ENCODE measurements at regions not wholly inside any gene's neighbourhood (a gene's known extent, or its start where the extent isn't known, plus 50 kb on each side); places are given as distances from the start of the nearest gene placed in this dataset.

- Mint-ChIP-seq H3K27me3 (ENCODE audit: low read depth) (no peaks in the 10 kb centered on the region), H3K27ac (no peak overlapping the region), H3K9me3 (no peaks in the 10 kb centered on the region), H3K36me3 (ENCODE audit: low read depth) (no peaks in the 10 kb centered on the region), H3K4me3 (no peak overlapping the region), H3K4me1 (ENCODE audit: low read depth) (no peaks in the 10 kb centered on the region)
- DNase-seq (ENCODE audit: low spot score) = no peak
These were observed 136.3 kb downstream of the RPIA start for GRCh38 chr2:88827821-88828220.

- Mint-ChIP-seq H3K4me1 (ENCODE audit: low read depth) (no peaks in the 10 kb centered on the region), H3K27me3 (ENCODE audit: low read depth) (no peaks in the 10 kb centered on the region), H3K9me3 (no peaks in the 10 kb centered on the region), H3K27ac (no peak overlapping the region), H3K36me3 (ENCODE audit: low read depth) (no peaks in the 10 kb centered on the region), H3K4me3 (no peak overlapping the region)
- no peak for DNase-seq (ENCODE audit: low spot score)
These were observed 137.1 kb downstream of the RPIA start for GRCh38 chr2:88828397-88829137.

GRCh38 chr2:88829607-88830463 lies 138.4 kb downstream of the RPIA start:
- no peaks in the 10 kb centered on the region for H3K27me3 Mint-ChIP-seq (ENCODE audit: low read depth)
- no peak overlapping the region for H3K27ac Mint-ChIP-seq
- no peak overlapping the region for H3K4me3 Mint-ChIP-seq
- H3K4me1 Mint-ChIP-seq (ENCODE audit: low read depth) = no peaks in the 10 kb centered on the region
- H3K9me3 Mint-ChIP-seq = no peaks in the 10 kb centered on the region
- DNase-seq (ENCODE audit: low spot score) = no peak
- no peaks in the 10 kb centered on the region for H3K36me3 Mint-ChIP-seq (ENCODE audit: low read depth)

- Mint-ChIP-seq H3K27me3 (ENCODE audit: low read depth) (no peaks in the 10 kb centered on the region), H3K4me3 (no peak overlapping the region), H3K4me1 (ENCODE audit: low read depth) (no peaks in the 10 kb centered on the region), H3K27ac (no peak overlapping the region), H3K36me3 (ENCODE audit: low read depth) (no peaks in the 10 kb centered on the region), H3K9me3 (no peaks in the 10 kb centered on the region)
- DNase-seq (ENCODE audit: low spot score) = no peak
These were observed 139.8 kb downstream of the RPIA start for GRCh38 chr2:88831071-88831791.

GRCh38 chr2:88831792-88832248 lies 140.3 kb downstream of the RPIA start:
- Mint-ChIP-seq H3K4me3 (no peak overlapping the region), H3K9me3 (no peaks in the 10 kb centered on the region), H3K27me3 (ENCODE audit: low read depth) (no peaks in the 10 kb centered on the region), H3K4me1 (ENCODE audit: low read depth) (no peaks in the 10 kb centered on the region), H3K36me3 (ENCODE audit: low read depth) (no peaks in the 10 kb centered on the region), H3K27ac (no peak overlapping the region)
- peak; percentile 27 for DNase-seq (ENCODE audit: low spot score)

GRCh38 chr2:88832311-88832991 lies 141.0 kb downstream of the RPIA start:
- Mint-ChIP-seq H3K27ac (no peak overlapping the region), H3K4me3 (no peak overlapping the region), H3K36me3 (ENCODE audit: low read depth) (no peaks in the 10 kb centered on the region), H3K9me3 (no peaks in the 10 kb centered on the region), H3K4me1 (ENCODE audit: low read depth) (no peaks in the 10 kb centered on the region), H3K27me3 (ENCODE audit: low read depth) (no peaks in the 10 kb centered on the region)
- no peak for DNase-seq (ENCODE audit: low spot score)

- H3K4me1 Mint-ChIP-seq (ENCODE audit: low read depth) = no peaks in the 10 kb centered on the region
- H3K4me3 Mint-ChIP-seq = no peak overlapping the region
- H3K9me3 Mint-ChIP-seq = no peaks in the 10 kb centered on the region
These were observed 141.5 kb downstream of the RPIA start for GRCh38 chr2:88832992-88833389.

GRCh38 chr2:88834376-88834775 lies 142.9 kb downstream of the RPIA start:
- no peaks in the 10 kb centered on the region for H3K36me3 Mint-ChIP-seq (ENCODE audit: low read depth)
- no peaks in the 10 kb centered on the region for H3K27me3 Mint-ChIP-seq (ENCODE audit: low read depth)
- H3K27ac Mint-ChIP-seq = no peak overlapping the region
- H3K4me3 Mint-ChIP-seq = no peak overlapping the region
- H3K9me3 Mint-ChIP-seq = no peaks in the 10 kb centered on the region
- no peak for DNase-seq (ENCODE audit: low spot score)
- peaks cover 6% of the 10 kb centered on the region for H3K4me1 Mint-ChIP-seq (ENCODE audit: low read depth)

More at GRCh38 chr2:88832992-88833389, 141.5 kb downstream of the RPIA start:
- Mint-ChIP-seq H3K27me3 (ENCODE audit: low read depth) (no peaks in the 10 kb centered on the region), H3K27ac (no peak overlapping the region), H3K36me3 (ENCODE audit: low read depth) (no peaks in the 10 kb centered on the region)
- no peak for DNase-seq (ENCODE audit: low spot score)

GRCh38 chr2:88834866-88835265 lies 143.4 kb downstream of the RPIA start:
- H3K27ac Mint-ChIP-seq = no peak overlapping the region
- H3K9me3 Mint-ChIP-seq = no peaks in the 10 kb centered on the region

GRCh38 chr2:88835726-88836125 lies 144.3 kb downstream of the RPIA start:
- no peak for DNase-seq (ENCODE audit: low spot score)
- Mint-ChIP-seq H3K9me3 (no peaks in the 10 kb centered on the region), H3K36me3 (ENCODE audit: low read depth) (no peaks in the 10 kb centered on the region), H3K27me3 (ENCODE audit: low read depth) (peaks cover 3% of the 10 kb centered on the region), H3K27ac (no peak overlapping the region), H3K4me3 (no peak overlapping the region), H3K4me1 (ENCODE audit: low read depth) (peaks cover 6% of the 10 kb centered on the region)

More at GRCh38 chr2:88834866-88835265, 143.4 kb downstream of the RPIA start:
- H3K27me3 Mint-ChIP-seq (ENCODE audit: low read depth) = no peaks in the 10 kb centered on the region
- no peak overlapping the region for H3K4me3 Mint-ChIP-seq
- H3K4me1 Mint-ChIP-seq (ENCODE audit: low read depth) = peaks cover 6% of the 10 kb centered on the region
- H3K36me3 Mint-ChIP-seq (ENCODE audit: low read depth) = no peaks in the 10 kb centered on the region
- DNase-seq (ENCODE audit: low spot score) = no peak

GRCh38 chr2:88836351-88836750 lies 144.9 kb downstream of the RPIA start:
- Mint-ChIP-seq H3K27ac (no peak overlapping the region), H3K4me3 (no peak overlapping the region), H3K4me1 (ENCODE audit: low read depth) (peaks cover 6% of the 10 kb centered on the region)

GRCh38 chr2:88837511-88838160 lies 146.2 kb downstream of the RPIA start:
- H3K4me3 Mint-ChIP-seq = no peak overlapping the region
- peaks cover 3% of the 10 kb centered on the region for H3K27me3 Mint-ChIP-seq (ENCODE audit: low read depth)
- H3K27ac Mint-ChIP-seq = no peak overlapping the region
- H3K4me1 Mint-ChIP-seq (ENCODE audit: low read depth) = peaks cover 6% of the 10 kb centered on the region
- DNase-seq (ENCODE audit: low spot score) = no peak
- no peaks in the 10 kb centered on the region for H3K36me3 Mint-ChIP-seq (ENCODE audit: low read depth)
- H3K9me3 Mint-ChIP-seq = no peaks in the 10 kb centered on the region

More at GRCh38 chr2:88836351-88836750, 144.9 kb downstream of the RPIA start:
- Mint-ChIP-seq H3K36me3 (ENCODE audit: low read depth) (no peaks in the 10 kb centered on the region), H3K9me3 (no peaks in the 10 kb centered on the region), H3K27me3 (ENCODE audit: low read depth) (peaks cover 3% of the 10 kb centered on the region)
- no peak for DNase-seq (ENCODE audit: low spot score)

GRCh38 chr2:88838165-88838635 lies 146.7 kb downstream of the RPIA start:
- Mint-ChIP-seq H3K4me3 (no peak overlapping the region), H3K27me3 (ENCODE audit: low read depth) (peaks cover 4% of the 10 kb centered on the region), H3K36me3 (ENCODE audit: low read depth) (no peaks in the 10 kb centered on the region), H3K27ac (no peak overlapping the region), H3K4me1 (ENCODE audit: low read depth) (peaks cover 6% of the 10 kb centered on the region), H3K9me3 (no peaks in the 10 kb centered on the region)
- no peak for DNase-seq (ENCODE audit: low spot score)

Data from T-helper 2 cell treated with Interferon-gamma antibody and Interleukin-4, amounts not matched to agents 5 μg/mL and 100 μg/mL, for 36 hours (primary cell).